Neutrophil (primary cell): ENCODE measurements at regions not wholly inside any gene's neighbourhood (a gene's known extent, or its start where the extent isn't known, plus 50 kb on each side); places are given as distances from the start of the nearest gene placed in this dataset.

Experiments
- H3K27ac ChIP-seq: fragments of 200-600 bp; sonication (generic); 2 replicates; pipeline ENCODE4 v1.5.1; 2016; ENCODE audit warnings: mild to moderate bottlenecking, moderate library complexity
- H3K27me3 ChIP-seq: fragments of 200-600 bp; sonication (generic); 2 replicates; pipeline ENCODE4 v1.6.0; 2016; ENCODE audit warnings: mild to moderate bottlenecking
- H3K36me3 ChIP-seq: fragments of 200-600 bp; sonication (generic); 2 replicates; pipeline ENCODE4 v1.5.1; 2017
- H3K4me1 ChIP-seq, 2 experiments: fragments of 200-600 bp in 1 of 2; sonication (generic) in 1 of 2; 1 replicate in 1 of 2; 2 replicates in 1 of 2; pipeline versions ENCODE4 v1.5.1 to v1.6.1; 2013 to 2016; ENCODE audit warnings: low read depth in 1 of 2, low read length in 1 of 2, mild to moderate bottlenecking in 1 of 2, moderate library complexity in 1 of 2; ENCODE audit not compliant: control insufficient read depth in 1 of 2, insufficient read depth in 1 of 2
- H3K4me3 ChIP-seq, 2 experiments: fragments of 200-600 bp in 1 of 2; sonication (generic) in 1 of 2; 1 replicate in 1 of 2; 2 replicates in 1 of 2; pipeline ENCODE4 v1.5.1; 2013 to 2016; ENCODE audit warnings: low read depth in 1 of 2, low read length in 1 of 2, mild to moderate bottlenecking in 1 of 2, moderate library complexity in 1 of 2
- H3K9me3 ChIP-seq: fragments of 200-600 bp; sonication (generic); 2 replicates; pipeline ENCODE4 v1.5.1; 2016
- CTCF ChIP-seq: fragments of 200-600 bp; sonication (generic); IDR thresholded peaks from 2 replicates; pipeline ENCODE4 v1.5.1; 2016; ENCODE audit warnings: antibody characterized with exemption

DNA sequence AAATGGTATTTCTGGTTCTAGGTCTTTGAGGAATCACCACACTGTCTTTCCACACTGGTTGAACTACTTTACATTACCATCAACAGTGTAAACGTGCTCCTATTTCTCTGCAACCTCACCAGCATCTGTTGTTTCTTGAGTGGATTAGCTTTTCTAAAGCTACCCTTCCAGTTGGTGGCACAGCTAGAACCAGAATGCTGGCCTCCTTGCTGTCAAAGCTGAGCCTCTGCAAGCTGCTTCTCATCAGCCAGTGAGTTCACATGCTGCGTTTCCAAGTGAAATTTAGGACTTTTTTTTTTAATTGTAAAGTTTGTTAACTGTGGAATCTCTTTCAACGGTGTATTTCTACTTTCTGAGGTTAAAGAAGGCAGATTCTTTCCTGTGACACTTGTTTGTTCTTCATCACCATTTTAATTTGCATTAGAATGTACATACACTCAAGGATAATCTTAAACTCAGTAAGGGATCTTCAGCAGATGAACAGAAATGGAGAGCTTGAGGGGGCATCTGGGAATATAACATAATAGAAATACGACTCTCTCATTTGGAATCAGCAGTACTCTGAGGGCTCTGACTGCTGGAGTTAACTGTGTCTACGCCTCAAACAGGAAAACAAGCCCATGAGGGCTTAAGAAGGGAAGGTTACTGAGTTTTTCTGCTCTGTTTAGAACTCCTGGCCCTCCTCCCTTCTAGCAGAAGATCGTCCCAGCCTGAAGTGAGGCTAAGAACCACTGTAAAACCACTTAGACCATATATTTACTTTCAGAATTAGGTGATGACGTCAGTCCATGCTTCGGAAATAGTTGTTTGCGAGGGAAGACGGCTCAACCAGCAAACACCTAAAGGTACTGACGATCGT lies 148.4 kb upstream of the FAM20A start:
- Histone ChIP-seq H3K9me3 (no peaks in the 10 kb centered on the region), H3K27me3 (no peaks in the 10 kb centered on the region), H3K4me3 (peak overlapping the region; percentile 2 to 40), H3K36me3 (no peaks in the 10 kb centered on the region), H3K27ac (no peak overlapping the region), H3K4me1 (peaks cover 0 to 6% of the 10 kb centered on the region in 2 experiments)
- TF ChIP-seq CTCF = no peak

- no peak for TF ChIP-seq CTCF
- Histone ChIP-seq H3K36me3 (no peaks in the 10 kb centered on the region), H3K4me1 (peaks cover 0 to 6% of the 10 kb centered on the region in 2 experiments), H3K4me3 (no peak overlapping the region), H3K27ac (no peak overlapping the region), H3K27me3 (no peaks in the 10 kb centered on the region), H3K9me3 (no peaks in the 10 kb centered on the region)
These were observed 147.2 kb upstream of the FAM20A start for GRCh38 chr17:68748381-68748780.

DNA sequence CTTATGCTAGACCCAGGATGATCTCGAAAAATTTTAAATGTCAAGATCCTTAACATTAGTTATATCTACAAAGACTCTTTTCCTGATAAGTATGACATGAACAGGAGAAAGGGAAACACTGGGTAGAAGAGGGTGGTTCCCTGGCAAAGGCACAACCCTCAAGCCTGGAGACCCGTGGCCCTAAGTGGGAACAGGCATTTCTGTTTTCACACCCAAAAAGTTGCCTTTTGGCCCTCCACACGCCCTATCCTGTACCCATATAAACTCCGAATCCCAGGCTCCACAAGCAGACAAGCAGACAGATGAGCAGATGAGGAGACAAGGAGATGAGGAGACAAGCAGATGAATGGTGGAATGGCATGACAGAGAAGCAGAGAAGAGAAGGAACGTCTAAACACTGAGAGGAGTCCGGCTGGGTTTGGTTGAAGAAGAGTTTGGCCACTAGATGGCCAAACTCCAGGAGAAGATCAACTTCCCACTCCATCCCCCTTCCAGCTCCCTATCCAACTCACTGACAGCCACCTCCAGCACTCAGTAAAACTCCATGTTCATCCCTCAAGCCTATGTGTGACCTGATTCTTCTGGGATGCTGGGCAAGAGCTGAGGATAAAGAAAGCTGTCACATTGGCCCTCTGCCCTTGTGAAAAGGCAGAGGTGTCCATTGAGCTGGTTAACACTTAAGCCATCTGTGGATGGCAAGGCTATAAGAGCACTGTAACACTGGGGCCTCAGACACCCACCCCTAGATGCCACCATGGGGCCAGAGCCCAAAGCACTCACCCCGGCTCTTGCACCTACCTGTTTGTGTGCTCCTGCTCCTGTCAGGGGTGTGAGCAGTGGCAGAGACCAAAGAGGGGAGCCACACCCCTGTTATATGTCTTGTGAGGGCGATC lies 139.6 kb upstream of the FAM20A start:
- Histone ChIP-seq H3K4me1 (no peaks in the 10 kb centered on the region), H3K9me3 (no peaks in the 10 kb centered on the region)
- TF ChIP-seq CTCF = no peak

GRCh38 chr17:68737761-68738443 lies 136.7 kb upstream of the FAM20A start:
- Histone ChIP-seq H3K4me3 (no peak overlapping the region), H3K4me1 (no peaks in the 10 kb centered on the region)

More for the DNA sequence above, 139.6 kb upstream of the FAM20A start:
- Histone ChIP-seq H3K27ac (no peak overlapping the region), H3K36me3 (no peaks in the 10 kb centered on the region), H3K4me3 (no peak overlapping the region), H3K27me3 (no peaks in the 10 kb centered on the region)

More at GRCh38 chr17:68737761-68738443, 136.7 kb upstream of the FAM20A start:
- no peak overlapping the region for H3K27ac ChIP-seq
- no peaks in the 10 kb centered on the region for H3K9me3 ChIP-seq
- H3K36me3 ChIP-seq = no peaks in the 10 kb centered on the region
- no peak for TF ChIP-seq CTCF
- no peaks in the 10 kb centered on the region for H3K27me3 ChIP-seq
